PFSK-1 (cell line): ENCODE measurements at regions not wholly inside any gene's neighbourhood (a gene's known extent, or its start where the extent isn't known, plus 50 kb on each side); places are given as distances from the start of the nearest gene placed in this dataset.

Experiments used
- FOXP2 ChIP-seq: optimal IDR thresholded peaks from 2 replicates; pipeline ENCODE3; 2011; ENCODE audit warnings: borderline replicate concordance, control low read depth, inconsistent platforms; ENCODE audit not compliant: insufficient read depth; ENCODE audit errors: extremely low read length, extremely low read depth
- POLR2AphosphoS5 ChIP-seq: IDR thresholded peaks from 2 replicates; pipeline ENCODE4 v1.6.1; 2012; ENCODE audit warnings: low read depth, mild to moderate bottlenecking, control low read depth, low read length, moderate library complexity
- REST ChIP-seq, 2 experiments: IDR thresholded peaks; 2 replicates each; pipeline versions ENCODE4 v1.6.1 to v1.8.0; 2011 to 2012; ENCODE audit warnings: low read depth in 2 of 2, low read length in 2 of 2, control low read depth in 1 of 2, inconsistent platforms in 1 of 2, mild to moderate bottlenecking in 1 of 2, moderate library complexity in 1 of 2; ENCODE audit not compliant: insufficient read depth in 1 of 2
- SIN3A ChIP-seq: IDR thresholded peaks from 2 replicates; pipeline ENCODE4 v1.6.1; 2012; ENCODE audit warnings: mild to moderate bottlenecking, low read length, moderate library complexity, borderline replicate concordance; ENCODE audit not compliant: insufficient read depth
- TAF1 ChIP-seq: IDR thresholded peaks from 2 replicates; pipeline ENCODE4 v1.6.1; 2012; ENCODE audit warnings: low read length, control low read depth, borderline replicate concordance; ENCODE audit not compliant: insufficient read depth

- TF ChIP-seq REST (IDR thresholded peaks at IDR 0.05; ENCODE audit: insufficient read depth in 1 of 2, low read depth in 2 of 2, low read length in 2 of 2) (no peak), FOXP2 (no peak), SIN3A (no peak), POLR2AphosphoS5 (no peak), TAF1 (no peak)
These were observed 134.0 kb downstream of the SAMD5 start for GRCh38 chr6:147642458-147642857.

- no peak for TF ChIP-seq TAF1
- TF ChIP-seq SIN3A: no peak
- no peak for TF ChIP-seq REST (IDR thresholded peaks at IDR 0.05; ENCODE audit: insufficient read depth in 1 of 2, low read depth in 2 of 2, low read length in 2 of 2)
- no peak for TF ChIP-seq FOXP2
- TF ChIP-seq POLR2AphosphoS5: no peak
These were observed 135.1 kb downstream of the SAMD5 start for GRCh38 chr6:147643341-147644200.

GRCh38 chr6:147648916-147649315, 140.4 kb downstream of the SAMD5 start:
- TF ChIP-seq SIN3A (no peak), TAF1 (no peak), REST (IDR thresholded peaks at IDR 0.05; ENCODE audit: insufficient read depth in 1 of 2, low read depth in 2 of 2, low read length in 2 of 2) (no peak), POLR2AphosphoS5 (no peak), FOXP2 (no peak)

- TF ChIP-seq FOXP2 (no peak), REST (IDR thresholded peaks at IDR 0.05; ENCODE audit: insufficient read depth in 1 of 2, low read depth in 2 of 2, low read length in 2 of 2) (no peak), TAF1 (no peak), POLR2AphosphoS5 (no peak), SIN3A (no peak)
These were observed 143.0 kb downstream of the SAMD5 start for GRCh38 chr6:147651249-147652063.
